AG08396 (cell line): ENCODE measurements at regions not wholly inside any gene's neighbourhood (a gene's known extent, or its start where the extent isn't known, plus 50 kb on each side); places are given as distances from the start of the nearest gene placed in this dataset.

Experiments
- DNase-seq: peaks from one replicate; pipeline ENCODE4 v3.0.0; 2012; ENCODE audit warnings: low spot score, mixed read lengths

GRCh38 chr6:137781639-137782038 lies 85.4 kb upstream of the TNFAIP3 start:
- DNase-seq = no peak

- no peak for DNase-seq
These were observed 84.7 kb upstream of the TNFAIP3 start for GRCh38 chr6:137782166-137783039.

DNA sequence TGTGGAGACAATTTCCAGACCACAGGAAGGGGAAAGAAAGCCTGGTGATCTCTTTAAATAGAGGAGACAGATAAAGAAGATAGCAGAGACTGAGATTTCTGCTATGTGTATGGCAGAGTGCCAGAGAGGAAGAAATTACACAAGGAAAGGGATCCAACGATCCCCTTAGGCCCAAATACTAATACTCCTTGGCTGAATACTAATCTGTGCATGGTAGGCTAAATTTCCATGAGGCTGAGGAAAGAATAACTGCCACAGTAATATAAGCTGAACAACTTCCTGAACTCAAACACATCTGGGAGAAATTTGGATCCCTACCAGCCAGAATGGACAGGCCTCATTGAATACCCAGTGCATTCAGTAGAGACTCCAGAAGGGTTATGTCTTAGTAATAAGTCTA lies 83.3 kb upstream of the TNFAIP3 start:
- DNase-seq = no peak

DNA sequence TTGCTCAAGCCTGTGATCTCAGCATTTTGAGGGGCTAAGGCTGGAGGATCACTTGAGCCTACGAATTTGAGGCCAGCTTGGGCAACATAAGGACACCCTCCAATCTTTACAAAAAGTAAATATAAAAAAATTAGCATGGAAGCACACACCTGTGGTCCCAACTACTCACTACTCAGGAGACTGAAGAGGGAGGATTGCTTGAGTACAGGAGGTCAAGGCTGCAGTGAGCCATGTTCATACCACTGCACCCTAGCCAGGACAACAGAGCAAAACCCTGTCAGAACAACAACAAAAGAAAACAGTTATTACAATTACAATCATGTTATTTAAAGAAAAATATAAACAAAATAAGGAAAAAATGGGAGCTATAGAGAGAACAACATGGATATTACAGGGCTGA lies 82.5 kb upstream of the TNFAIP3 start:
- no peak for DNase-seq

DNA sequence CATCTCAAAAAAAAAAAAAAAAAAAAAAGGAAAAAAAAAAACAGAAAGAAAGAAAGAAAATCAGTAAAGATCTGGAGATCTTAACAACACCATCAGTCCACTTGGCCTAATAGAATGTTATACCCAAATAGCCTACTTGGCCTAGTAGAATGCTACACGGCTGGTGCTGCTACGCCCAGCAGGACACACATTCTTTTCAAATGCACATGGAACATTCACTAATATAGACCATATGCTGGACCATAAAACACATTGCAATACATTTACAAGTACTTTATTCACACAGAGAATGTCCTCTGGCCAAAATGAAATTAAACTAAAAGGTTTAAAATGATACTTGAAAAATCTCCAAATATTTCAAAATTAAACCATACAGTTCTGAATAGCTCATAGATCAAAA lies 80.0 kb upstream of the TNFAIP3 start:
- DNase-seq = no peak

GRCh38 chr6:137788248-137788647 lies 78.8 kb upstream of the TNFAIP3 start:
- DNase-seq = no peak

DNA sequence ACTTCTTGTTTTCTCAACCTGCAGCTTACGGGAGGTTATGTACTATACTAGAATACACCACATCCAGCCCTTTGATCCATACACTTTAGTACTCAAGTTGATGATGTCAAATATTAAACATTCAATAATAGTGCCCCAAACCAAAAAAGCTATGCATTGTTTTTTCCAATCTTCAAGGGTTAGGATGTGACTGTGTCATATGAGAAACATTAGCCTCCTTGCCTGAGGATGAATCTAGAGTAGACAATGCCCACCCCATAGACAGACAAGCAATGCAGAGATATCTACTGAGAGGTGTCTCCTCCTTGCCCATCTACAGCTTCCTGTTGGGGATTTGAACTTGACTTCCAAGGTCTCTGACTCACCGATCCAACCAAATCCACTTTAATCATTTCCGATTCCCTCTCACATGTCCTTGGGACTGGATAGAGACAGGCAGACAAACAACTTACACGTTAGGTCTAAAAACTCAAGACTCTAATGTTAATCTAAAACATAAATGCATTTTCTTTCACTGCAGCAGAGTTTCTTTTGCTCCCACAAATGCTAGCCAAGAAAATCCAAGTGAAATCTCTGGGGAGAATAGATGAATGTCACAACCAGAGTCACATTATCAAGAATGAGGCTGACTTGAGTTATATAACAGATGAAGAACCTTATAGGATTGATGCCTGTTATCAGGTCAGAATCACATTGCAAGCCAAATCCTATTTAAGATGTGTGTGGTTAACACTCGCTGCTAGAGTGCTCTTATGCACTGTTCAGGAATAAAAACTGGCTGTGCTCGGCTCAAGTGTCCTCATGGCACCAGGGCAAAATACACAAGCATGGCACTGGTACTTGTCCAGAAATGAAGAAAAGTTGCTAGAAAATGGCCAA lies 75.5 kb upstream of the TNFAIP3 start:
- no peak for DNase-seq

GRCh38 chr6:137792160-137793033 lies 74.7 kb upstream of the TNFAIP3 start:
- no peak for DNase-seq

DNA sequence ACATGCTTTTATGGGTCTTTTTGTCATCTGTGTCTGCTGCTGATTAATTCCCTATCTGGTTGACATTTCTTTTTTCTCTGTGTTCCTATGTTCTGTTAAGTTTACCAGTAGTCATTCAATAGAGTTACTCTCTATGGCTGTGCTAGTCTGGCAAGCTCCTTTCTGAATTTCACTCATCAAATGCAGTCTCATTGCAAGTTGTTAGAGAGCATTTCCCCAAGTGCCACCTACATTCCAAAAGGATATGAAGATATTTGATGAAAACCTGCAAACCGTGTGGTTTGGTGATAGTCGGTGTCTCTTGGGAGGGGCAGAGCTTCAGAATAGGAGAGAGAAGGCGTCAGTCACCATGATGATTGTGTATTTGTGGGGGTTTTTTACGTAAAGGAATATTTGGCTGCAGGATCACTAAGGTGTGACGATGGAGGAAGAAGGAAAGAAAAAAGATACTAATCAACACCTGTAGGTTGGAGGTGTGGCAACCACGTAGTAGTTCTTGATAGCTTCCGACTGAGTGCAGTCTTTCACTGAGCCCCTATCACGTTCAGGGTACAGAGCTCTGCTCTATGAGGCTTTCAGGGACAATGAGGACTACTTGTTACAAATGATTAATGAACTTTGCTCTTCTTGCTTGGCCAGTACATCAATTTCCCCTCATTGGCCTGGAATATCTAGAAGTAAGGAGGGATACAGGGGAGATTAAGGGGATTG lies 73.1 kb upstream of the TNFAIP3 start:
- DNase-seq = no peak

DNA sequence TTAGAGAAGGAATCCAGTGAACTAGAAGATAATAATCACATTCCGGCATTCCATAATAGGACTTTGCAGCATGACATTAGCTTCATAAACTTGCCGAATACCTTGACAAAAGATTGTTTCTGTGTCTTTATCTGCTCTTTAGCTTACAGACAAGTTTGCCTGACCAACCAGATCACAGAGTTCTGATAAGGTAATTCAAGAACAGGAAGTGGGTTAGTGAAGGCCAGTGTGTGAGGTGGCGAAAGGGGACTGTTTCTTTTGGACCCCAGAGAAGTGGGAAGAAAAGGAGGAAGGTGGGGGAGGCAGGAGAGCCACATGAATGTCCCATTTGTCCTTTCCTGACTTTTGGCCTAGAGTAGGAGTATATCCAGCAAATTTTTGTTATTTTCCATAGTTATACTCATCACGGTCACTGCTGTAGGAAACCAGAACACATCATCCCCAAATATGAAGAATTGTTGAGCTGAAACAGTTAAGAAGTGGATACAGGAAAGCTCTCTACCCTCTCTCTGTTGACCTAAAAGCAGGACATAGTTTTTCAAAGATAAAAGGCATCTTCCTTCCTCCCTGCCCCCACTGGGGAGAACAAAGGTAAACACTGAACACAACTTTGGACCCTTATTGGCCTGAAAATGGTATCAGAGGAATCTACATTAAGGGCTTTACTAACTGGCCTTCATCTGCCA lies 72.4 kb upstream of the TNFAIP3 start:
- DNase-seq = no peak

DNA sequence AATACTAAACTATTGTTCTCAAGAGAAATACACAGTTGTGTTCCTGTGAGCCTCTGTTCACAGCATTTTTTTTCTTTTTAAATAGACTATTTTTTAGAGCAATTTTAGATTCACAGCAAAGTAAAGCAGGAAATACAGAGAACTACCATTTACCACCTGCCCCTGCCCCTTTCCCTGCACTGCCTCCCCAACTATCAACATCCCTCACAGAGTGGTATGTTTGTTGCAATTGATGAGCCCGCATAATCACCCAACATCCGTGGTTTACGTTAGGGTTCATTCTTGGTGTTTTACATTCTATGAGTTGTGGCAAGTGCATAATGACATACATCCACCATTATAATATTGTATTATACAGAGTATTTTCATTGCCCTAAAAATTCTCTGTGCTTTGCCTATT lies 71.6 kb upstream of the TNFAIP3 start:
- no peak for DNase-seq

DNA sequence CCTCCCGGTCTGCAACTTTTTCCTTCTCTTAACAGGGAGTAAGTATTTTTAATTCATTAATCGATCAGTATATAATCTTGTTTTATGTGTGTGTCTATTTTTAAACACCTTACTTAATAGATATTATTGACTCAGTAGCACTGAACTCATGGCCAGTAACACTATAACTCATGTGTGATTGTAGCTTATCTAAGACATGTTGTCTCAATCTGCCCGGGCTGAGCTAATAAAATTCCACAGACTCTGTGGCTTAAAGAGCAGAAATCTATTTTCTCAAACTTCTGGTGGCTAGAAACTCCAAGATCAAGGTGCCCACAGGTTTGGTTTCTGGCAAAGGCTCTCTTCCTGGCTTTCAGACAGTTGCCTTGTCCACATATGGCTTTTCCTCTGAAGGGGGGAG lies 68.8 kb upstream of the TNFAIP3 start:
- no peak for DNase-seq

DNA sequence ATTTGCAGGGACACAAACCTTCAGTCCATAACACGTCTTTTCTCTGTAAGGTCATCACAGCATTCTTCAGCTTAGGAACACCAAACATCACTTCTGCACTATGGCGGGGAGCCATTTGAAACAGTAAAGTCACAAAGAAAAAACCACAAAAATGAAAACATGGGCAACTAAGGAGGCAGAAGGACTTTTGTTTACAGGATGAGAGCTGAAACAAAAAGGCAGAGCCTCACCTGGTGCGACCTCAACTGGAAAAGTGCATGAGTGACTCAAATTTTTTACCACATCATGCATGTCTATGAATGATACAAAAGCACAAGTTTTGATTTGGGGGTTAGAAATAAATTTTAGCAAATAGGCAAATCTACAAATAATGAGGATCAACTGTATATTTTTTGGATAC lies 68.2 kb upstream of the TNFAIP3 start:
- DNase-seq = no peak

- no peak for DNase-seq
These were observed 67.0 kb upstream of the TNFAIP3 start for GRCh38 chr6:137799950-137800568.

DNA sequence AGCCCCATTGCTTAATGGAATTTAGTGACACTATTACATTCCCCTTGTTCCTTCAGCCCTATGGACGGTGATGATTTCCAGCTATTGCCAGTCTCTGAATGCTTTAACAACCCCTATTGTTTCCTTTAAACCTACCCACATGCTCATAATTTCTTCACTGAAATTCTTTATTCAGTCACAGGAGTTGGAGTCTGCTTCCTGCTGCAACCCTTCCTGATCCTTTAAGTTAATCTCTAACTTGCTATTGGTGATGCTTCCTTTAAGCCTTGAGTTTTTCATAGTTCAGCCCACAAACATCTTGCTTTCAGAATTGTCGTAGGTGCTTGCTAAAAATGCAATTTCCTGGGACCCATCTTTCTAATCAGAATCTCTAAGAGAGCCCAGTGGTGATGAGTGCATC lies 66.3 kb upstream of the TNFAIP3 start:
- DNase-seq = no peak

- no peak for DNase-seq
These were observed 65.5 kb upstream of the TNFAIP3 start for GRCh38 chr6:137801352-137802114.

DNA sequence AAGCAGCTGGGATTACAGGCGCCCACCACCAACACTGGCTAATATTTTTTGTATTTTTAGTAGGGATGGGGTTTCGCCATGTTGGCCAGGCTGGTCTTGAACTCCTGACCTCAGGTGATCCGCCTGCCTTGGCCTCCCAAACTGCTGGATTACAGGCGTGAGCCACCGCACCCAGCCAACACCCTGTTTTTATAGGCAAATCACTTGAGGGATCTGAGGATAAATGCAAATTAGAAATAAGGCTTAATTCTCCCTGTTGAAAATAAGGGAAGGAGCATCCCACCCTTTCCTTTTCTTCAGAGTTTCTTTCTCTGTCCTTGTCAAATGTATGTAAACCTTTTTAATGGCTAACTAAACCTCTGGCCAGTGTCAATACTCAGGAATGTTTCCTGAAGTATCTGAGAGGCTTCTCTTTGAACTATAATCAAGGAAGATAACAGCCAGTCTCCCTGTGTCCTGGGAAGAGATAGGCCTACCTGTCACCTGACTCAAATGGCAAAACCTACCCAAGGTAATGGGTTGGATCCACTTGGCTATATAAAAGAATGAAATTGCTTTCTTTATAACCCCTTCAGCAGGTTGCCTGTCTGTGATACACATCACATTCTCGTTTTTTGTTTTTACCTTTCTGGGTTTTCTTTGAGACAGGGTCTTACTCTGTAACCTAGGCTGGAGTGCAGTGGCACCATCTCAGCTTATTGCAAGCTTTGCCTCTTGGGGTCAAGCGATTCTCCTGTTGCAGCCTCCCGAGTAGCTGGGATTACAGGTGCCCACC lies 64.5 kb upstream of the TNFAIP3 start:
- DNase-seq = no peak

DNA sequence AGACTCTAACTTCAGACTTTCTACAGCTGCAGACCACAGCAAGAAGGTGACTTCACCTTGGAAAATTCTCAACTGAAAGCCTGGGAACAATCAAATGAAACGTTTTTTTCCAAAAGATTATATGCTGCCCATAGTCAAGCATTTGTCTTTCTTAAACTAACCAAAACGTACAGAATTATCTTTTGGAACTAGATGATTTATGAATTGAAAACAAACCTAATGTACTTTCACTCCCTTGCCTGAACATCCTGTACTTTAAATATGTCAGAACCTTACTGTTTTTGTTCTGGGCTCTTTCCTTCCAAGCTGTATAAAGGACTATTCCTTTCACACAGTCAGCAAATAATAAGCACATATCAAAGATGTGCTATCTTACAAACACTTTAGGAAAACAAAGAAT lies 62.4 kb upstream of the TNFAIP3 start:
- DNase-seq = no peak

DNA sequence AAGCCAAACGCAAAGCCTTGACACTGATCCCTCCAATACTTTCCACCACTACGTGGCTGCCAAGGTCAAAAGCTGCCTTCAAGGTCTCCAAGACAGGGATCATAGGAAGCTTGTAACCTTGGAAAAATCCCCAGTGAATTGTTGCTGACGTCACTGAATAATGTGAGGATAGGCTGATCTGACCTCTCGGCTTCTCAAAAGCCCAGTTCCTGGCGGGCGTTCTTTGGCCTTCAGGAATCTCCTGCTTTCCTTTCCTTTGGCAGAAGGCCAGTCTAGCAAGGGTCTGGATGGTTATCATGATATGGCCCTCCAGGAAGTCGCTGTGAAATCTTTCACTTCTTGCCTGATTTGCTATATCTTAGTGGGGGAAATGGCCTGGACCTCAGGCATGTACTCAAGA lies 61.4 kb upstream of the TNFAIP3 start:
- no peak for DNase-seq
